HG02885 (cell line): ENCODE measurements at regions not wholly inside any gene's neighbourhood (a gene's known extent, or its start where the extent isn't known, plus 50 kb on each side); places are given as distances from the start of the nearest gene placed in this dataset.
A peak's percentile ranks its signal among the peaks of the same experiment; 100 is the strongest.

Source experiments
- ATAC-seq: cut with Tn5 transposase; IDR thresholded peaks from one replicate; pipeline ENCODE4 v1.9.1; 2021; ENCODE audit warnings: mild to moderate bottlenecking; ENCODE audit not compliant: unreplicated experiment, poor library complexity

DNA sequence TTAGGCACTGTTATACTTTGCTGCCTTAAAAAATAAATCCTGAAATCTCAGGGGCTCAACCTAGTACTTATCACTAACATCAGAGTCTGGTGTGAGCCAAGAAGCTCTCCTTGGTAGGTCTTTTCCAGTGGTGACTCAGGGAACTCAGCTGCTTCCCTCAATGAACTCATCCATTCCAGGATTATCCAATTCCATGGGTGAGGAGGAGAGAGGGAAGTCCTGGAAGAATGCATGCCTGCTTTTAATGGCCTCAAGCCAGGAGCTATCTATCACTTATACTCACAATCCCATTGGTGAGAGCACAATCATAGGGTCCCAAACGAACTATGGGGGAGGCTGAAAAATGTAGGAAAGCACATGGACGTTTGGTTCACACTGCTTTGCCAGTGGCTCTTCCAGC lies 113.6 kb downstream of the POLR2M start:
- no peak for ATAC-seq

DNA sequence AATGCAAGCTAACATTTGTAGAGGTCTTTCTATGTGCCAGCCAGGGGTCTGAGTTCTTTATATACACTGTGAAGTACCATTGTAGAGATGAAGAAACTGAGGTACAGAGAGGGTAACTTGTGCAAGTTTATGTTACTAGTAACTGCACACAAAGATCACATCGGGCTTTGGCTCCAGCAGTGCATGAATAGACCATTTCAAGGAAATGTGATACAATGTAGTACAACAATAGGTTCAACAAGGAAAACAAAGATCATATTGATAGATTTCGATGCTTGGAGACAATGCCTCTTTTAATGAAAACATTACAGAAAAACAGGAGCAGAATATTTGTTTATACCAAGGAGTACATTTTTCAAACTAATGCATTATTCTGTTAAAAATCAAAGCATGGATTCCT lies 115.3 kb downstream of the POLR2M start:
- ATAC-seq: no peak

- no peak for ATAC-seq
Observed at GRCh38 chr15:57823325-57823882, 116.9 kb downstream of the POLR2M start.

GRCh38 chr15:57824186-57824585 lies 117.7 kb downstream of the POLR2M start:
- ATAC-seq: no peak

DNA sequence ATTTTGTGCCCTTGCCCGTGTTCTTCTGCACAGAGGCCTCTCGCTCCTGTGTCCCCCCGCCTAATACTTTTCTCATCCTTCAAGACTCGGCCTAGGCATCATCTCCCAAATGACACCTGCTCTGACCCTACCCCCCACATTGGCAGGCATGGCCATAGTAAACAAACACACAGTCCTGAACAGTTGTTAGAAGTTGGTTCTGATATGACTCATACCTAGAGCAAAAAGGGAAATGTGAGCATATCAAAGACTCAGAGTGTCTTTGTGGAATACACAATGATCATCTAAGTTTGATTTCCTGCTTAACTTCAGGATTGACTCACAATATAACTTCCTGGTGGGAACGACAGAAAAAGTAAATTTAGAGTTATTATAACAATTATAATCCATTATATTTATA lies 120.5 kb downstream of the POLR2M start:
- ATAC-seq: no peak

- ATAC-seq: no peak
Observed at GRCh38 chr15:57827971-57828370, 121.5 kb downstream of the POLR2M start.

DNA sequence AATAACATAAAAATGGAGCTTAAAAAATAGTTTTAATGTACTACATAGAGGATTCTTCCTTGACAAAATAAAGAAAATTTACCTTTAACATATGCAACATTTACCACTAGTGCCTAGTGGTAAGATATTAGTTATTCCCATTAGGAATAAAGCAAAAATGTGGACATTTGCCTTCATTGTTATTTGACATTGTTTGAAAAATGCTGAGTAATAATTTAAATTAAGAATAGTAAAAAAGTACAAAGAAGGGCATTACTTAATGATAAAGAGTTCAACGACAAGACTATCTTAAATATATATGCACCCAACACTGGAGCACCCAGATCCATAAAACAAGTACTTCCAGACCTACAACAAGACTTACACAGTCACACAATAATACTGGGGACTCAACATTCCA lies 125.7 kb downstream of the POLR2M start:
- ATAC-seq: no peak

GRCh38 chr15:57835119-57835518 lies 128.6 kb downstream of the POLR2M start:
- ATAC-seq: no peak

DNA sequence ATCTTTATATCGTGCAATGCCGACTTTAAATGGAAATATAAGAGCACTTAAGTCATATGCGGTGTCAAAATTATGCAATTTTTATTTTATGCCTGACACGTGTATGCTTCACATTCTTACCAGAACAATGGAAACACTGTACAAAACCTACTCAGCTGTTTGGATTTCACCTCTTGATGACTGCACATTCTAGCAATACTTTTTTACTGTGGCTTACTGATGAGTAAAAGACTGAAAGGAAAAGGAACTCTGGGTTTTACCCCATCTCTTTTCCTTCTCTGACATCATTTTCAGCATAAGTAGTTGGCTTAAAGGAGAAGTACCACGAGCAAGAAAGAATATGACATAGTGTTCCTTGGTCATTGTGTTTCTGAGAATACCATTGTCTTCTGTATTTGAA lies 142.8 kb downstream of the POLR2M start:
- ATAC-seq: no peak

DNA sequence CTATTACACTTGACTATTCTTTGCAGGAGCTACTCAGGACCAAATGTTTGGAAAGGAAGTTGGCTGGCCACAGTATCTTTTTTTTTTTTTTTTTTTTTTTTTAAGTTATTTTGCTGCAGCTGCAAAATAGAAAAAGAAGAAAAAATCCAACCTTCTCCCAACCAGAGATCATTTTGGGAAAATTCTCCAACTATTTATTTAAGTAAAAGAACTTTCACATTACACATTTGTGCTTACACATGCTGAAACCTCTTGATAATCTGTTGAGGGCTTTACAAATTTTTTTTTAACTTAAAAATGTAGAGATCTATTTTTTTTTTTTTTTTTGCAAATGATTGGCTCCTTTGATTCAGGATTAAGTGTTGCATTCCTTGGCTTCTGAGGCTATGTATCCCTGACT lies 148.0 kb downstream of the POLR2M start:
- no peak for ATAC-seq

GRCh38 chr15:57857871-57858270 lies 151.4 kb downstream of the POLR2M start:
- ATAC-seq: no peak

- ATAC-seq: no peak
Observed at GRCh38 chr15:57859130-57859685, 152.7 kb downstream of the POLR2M start.

DNA sequence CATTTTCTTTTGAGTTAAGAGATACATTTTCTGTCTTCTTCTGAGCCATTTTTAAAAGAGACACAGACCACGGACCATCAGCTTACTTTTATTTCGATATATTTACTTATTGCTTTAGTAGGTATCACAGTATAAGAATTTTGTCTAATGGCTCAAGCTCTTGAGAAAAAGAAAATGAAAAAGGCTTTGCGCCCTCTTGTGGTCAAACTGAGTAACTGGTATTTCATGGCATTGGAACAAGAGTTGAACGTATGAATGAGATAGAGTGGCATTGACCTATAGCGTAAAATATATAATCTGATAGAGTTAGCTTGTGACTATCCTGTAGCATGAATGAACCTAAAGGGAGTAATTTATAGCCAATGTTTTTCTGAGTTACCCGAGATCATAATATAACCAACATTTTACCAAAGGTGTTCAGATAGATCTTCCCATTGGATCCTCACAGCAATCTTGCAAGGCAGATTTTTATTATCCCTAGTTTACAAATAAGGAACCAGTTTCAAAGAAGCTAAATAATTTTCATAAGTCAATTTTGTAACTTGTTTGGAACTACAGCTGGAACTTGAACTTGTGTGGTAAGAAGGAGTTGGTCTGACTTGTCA lies 154.6 kb downstream of the POLR2M start:
- ATAC-seq: no peak

GRCh38 chr15:57861815-57862586 lies 155.5 kb downstream of the POLR2M start:
- no peak for ATAC-seq

GRCh38 chr15:57862761-57863160 lies 156.2 kb downstream of the POLR2M start:
- no peak for ATAC-seq

- ATAC-seq: no peak
Observed at GRCh38 chr15:57865294-57865693, 158.8 kb downstream of the POLR2M start.

GRCh38 chr15:57866149-57866736 lies 159.7 kb downstream of the POLR2M start:
- peak; percentile 42 for ATAC-seq

DNA sequence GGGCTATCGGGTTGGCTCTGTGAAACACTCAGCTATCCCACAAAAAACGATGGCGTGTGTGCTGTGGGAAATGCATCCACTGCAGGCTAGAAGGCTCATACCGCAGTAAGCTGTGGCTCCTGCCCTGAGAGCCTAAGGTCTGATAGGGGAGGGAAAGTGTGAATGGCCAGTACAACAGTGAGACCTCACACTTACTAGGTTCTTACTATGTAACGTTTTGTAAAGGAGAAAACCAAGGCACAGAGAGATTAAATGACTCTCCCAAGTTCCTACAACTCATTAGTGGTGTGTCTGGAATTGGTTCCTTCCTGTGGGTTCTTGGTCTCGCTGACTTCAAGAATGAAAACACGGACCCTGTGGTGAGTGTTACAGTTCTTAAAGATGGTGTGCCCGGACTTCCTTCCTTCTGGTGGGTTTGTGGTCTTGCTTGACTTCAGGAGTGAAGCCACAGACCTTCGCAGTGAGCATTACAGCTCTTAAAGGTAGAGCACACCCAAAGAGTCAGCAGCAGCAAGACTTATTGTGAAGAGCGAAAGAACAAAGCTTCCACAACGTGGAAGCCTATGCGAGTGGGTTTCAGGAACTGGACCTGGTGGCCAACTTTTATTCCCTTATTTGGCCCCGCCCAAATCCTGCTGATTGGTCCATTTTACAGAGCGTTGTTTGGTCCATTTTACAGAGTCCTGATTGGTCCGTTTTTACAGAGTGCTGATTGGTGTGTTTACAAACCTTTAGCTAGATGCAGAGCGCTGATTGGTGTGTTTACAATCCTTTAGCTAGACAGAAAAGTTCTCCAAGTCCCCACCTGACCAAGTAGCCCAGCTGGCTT lies 161.7 kb downstream of the POLR2M start:
- ATAC-seq: no peak

DNA sequence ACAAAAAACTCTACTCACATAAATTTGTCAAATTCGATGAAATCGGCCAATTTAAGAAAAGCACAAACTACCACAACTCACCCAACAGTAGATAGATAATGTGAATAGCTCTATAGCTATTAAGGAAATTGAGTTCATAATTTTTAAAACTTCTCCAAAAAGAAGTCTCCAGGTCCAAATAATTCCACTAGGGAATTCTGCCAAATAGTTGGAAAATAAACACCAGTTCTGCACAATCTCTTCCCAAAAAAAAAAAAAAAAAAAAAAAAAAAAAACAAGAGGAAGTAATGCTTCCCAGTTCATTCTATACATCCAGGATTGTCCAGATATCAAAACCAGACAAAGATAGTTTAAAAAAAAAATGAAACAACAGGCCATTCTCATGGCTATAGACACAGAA lies 164.2 kb downstream of the POLR2M start:
- no peak for ATAC-seq

- ATAC-seq: no peak
Observed at GRCh38 chr15:57872281-57873030, 165.9 kb downstream of the POLR2M start.
